ENCODE measurements at regions not wholly inside any gene's neighbourhood (a gene's known extent, or its start where the extent isn't known, plus 50 kb on each side); places are given as distances from the start of the nearest gene placed in this dataset.

GRCh38 chr5:86880344-86880743 is 262.6 kb downstream of the COX7C start:
- Histone ChIP-seq H3K36me3 (ENCODE audit: insufficient read depth, low read length) (no peaks in the 10 kb centered on the region), H3K79me2 (replicated peaks; ENCODE audit: insufficient read depth, low read length) (no peaks in the 10 kb centered on the region), H4K20me1 (ENCODE audit: insufficient read depth) (no peaks in the 10 kb centered on the region), H3K27ac (ENCODE audit: low read length) (no peak overlapping the region), H3K27me3 (ENCODE audit: insufficient read depth, low read depth, low read length) (no peaks in the 10 kb centered on the region), H3K9ac (ENCODE audit: low read length) (no peak overlapping the region), H3K4me2 (ENCODE audit: low read length) (no peak overlapping the region), H2AFZ (ENCODE audit: low read depth, low read length) (no peak overlapping the region), H3F3A (ENCODE audit: insufficient read depth, low read length, poor library complexity, severe bottlenecking) (peaks cover 4% of the 10 kb centered on the region), H3K9me3 (ENCODE audit: low read length) (no peaks in the 10 kb centered on the region), H3K9me2 (ENCODE audit: insufficient read depth, low read length) (no peaks in the 10 kb centered on the region), H3K4me3 (ENCODE audit: low read length) (no peak overlapping the region)
- TF ChIP-seq TAF1 (IDR thresholded peaks at IDR 0.05; ENCODE audit: low read depth) (no peak), EZH2 (IDR thresholded peaks at IDR 0.05; ENCODE audit: borderline replicate concordance, insufficient read depth, low read length, poor library complexity, severe bottlenecking) (no peak), REST (IDR thresholded peaks at IDR 0.05; ENCODE audit: borderline replicate concordance) (no peak), CTCF (IDR thresholded peaks at IDR 0.05; ENCODE audit: poor library complexity, severe bottlenecking) (no peak), SMC3 (conservative IDR thresholded peaks at IDR 0.05; ENCODE audit: poor library complexity) (no peak), EP300 (conservative IDR thresholded peaks at IDR 0.05; ENCODE audit: poor library complexity, severe bottlenecking) (no peak), RAD21 (conservative IDR thresholded peaks at IDR 0.05) (no peak)

GRCh38 chr5:86880785-86881492 is 263.2 kb downstream of the COX7C start:
- no peak overlapping the region for H2AFZ ChIP-seq (ENCODE audit: low read depth, low read length)
- no peaks in the 10 kb centered on the region for H3K79me2 ChIP-seq (replicated peaks; ENCODE audit: insufficient read depth, low read length)
- H3K27ac ChIP-seq (ENCODE audit: low read length) = no peak overlapping the region

More at GRCh38 chr5:86880785-86881492, 263.2 kb downstream of the COX7C start:
- TF ChIP-seq EP300 (conservative IDR thresholded peaks at IDR 0.05; ENCODE audit: poor library complexity, severe bottlenecking) (no peak), TAF1 (IDR thresholded peaks at IDR 0.05; ENCODE audit: low read depth) (no peak), SMC3 (conservative IDR thresholded peaks at IDR 0.05; ENCODE audit: poor library complexity) (peak; percentile 85), MXI1 (conservative IDR thresholded peaks at IDR 0.05; ENCODE audit: poor library complexity, severe bottlenecking) (no peak), POLR2AphosphoS5 (IDR thresholded peaks at IDR 0.05) (no peak), REST (IDR thresholded peaks at IDR 0.05; ENCODE audit: borderline replicate concordance) (no peak), EZH2 (IDR thresholded peaks at IDR 0.05; ENCODE audit: borderline replicate concordance, insufficient read depth, low read length, poor library complexity, severe bottlenecking) (no peak), RAD21 (conservative IDR thresholded peaks at IDR 0.05) (peak; percentile 86), CTCF (IDR thresholded peaks at IDR 0.05; ENCODE audit: poor library complexity, severe bottlenecking) (peak; percentile 88)
- H3K9me2 ChIP-seq (ENCODE audit: insufficient read depth, low read length) = no peaks in the 10 kb centered on the region
- no peaks in the 10 kb centered on the region for H3K36me3 ChIP-seq (ENCODE audit: insufficient read depth, low read length)
- no peak overlapping the region for H3K4me3 ChIP-seq (ENCODE audit: low read length)
- H3K9ac ChIP-seq (ENCODE audit: low read length) = no peak overlapping the region
- H3F3A ChIP-seq (ENCODE audit: insufficient read depth, low read length, poor library complexity, severe bottlenecking) = peaks cover 4% of the 10 kb centered on the region
- no peaks in the 10 kb centered on the region for H3K27me3 ChIP-seq (ENCODE audit: insufficient read depth, low read depth, low read length)
- no peak overlapping the region for H3K4me2 ChIP-seq (ENCODE audit: low read length)
- no peaks in the 10 kb centered on the region for H3K9me3 ChIP-seq (ENCODE audit: low read length)
- H4K20me1 ChIP-seq (ENCODE audit: insufficient read depth) = no peaks in the 10 kb centered on the region

All from neural cell (in vitro differentiated cells).